Choroid plexus epithelial cell (primary cell): ENCODE measurements at regions not wholly inside any gene's neighbourhood (a gene's known extent, or its start where the extent isn't known, plus 50 kb on each side); places are given as distances from the start of the nearest gene placed in this dataset.

ENCODE experiments used
- DNase-seq: peaks from one replicate; pipeline ENCODE4 v3.0.0-alpha.2; 2010; ENCODE audit warnings: low read depth
- H3K4me3 ChIP-seq: 2 replicates; pipeline ENCODE4 v1.5.1; 2011; ENCODE audit warnings: low read depth, mild to moderate bottlenecking, control low read depth, low read length, moderate library complexity
- CTCF ChIP-seq: conservative IDR thresholded peaks from 2 replicates; pipeline ENCODE4 v1.5.1; 2011; ENCODE audit warnings: low read depth, mild to moderate bottlenecking, control low read depth, inconsistent platforms, low read length, moderate library complexity

- no peak overlapping the region for H3K4me3 ChIP-seq
- no peak for TF ChIP-seq CTCF
- no peak for DNase-seq
These were observed 66.6 kb downstream of the RPL27A start for GRCh38 chr11:8749202-8749601.

- no peak overlapping the region for H3K4me3 ChIP-seq
- TF ChIP-seq CTCF = peak; percentile 31
- no peak for DNase-seq
These were observed 71.6 kb downstream of the RPL27A start for GRCh38 chr11:8754241-8754640.

GRCh38 chr11:8756201-8756600 is 73.6 kb downstream of the RPL27A start:
- DNase-seq = no peak
- TF ChIP-seq CTCF = no peak

DNA sequence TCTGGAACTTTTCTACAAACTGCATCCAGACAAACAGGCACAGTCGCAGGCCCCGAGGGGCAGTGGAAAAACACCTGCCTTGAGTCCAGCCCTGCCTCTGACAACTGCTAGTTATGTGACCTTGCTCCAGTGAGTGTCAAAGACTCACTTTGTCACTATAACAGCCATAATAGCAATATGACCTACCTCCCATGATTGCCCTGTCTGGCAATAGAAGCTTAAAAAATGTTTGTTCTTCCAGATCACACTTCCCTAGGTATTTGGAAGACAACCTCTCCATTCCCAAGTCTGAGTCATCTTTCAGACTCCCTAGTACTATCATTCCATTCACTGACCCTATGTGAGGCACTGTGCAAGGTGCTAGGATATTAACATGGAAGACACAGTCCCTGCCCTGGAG is 74.5 kb downstream of the RPL27A start:
- no peak for DNase-seq
- no peak overlapping the region for H3K4me3 ChIP-seq
- no peak for TF ChIP-seq CTCF

More at GRCh38 chr11:8756201-8756600, 73.6 kb downstream of the RPL27A start:
- no peak overlapping the region for H3K4me3 ChIP-seq

GRCh38 chr11:8757533-8757932 is 74.9 kb downstream of the RPL27A start:
- H3K4me3 ChIP-seq = no peak overlapping the region
- no peak for DNase-seq
- TF ChIP-seq CTCF = no peak

DNA sequence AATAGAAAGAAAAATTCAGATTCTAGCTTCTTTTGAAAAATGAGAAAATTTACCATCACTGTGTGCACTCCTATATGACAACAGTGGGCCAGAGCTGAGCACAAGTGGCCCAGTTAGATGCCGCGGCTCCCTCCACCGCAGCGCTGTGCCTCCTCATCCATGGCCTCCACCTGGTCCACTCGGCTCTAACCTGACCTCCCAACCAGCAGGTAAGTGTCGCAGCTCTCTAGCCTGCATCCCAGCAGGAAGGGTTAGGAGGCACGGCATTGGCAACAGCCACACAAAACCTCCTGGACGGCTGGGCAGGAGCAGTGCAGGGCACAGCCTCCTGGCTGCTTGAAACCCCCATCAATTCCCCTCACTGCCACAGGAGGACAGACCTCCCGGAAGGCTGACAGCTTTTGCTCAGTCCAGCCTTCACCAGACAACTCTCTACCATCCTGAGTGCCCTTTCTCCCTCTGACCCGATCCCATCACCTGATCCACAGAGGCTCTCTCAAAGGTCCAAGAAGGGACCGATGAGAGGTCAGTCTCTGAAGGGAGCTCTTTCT is 76.1 kb downstream of the RPL27A start:
- no peak overlapping the region for H3K4me3 ChIP-seq
- no peak for DNase-seq
- no peak for TF ChIP-seq CTCF

- no peak overlapping the region for H3K4me3 ChIP-seq
- no peak for TF ChIP-seq CTCF
- no peak for DNase-seq
These were observed 77.0 kb downstream of the RPL27A start for GRCh38 chr11:8759634-8760033.
